ENCODE measurements at regions not wholly inside any gene's neighbourhood (a gene's known extent, or its start where the extent isn't known, plus 50 kb on each side); places are given as distances from the start of the nearest gene placed in this dataset.

DNA sequence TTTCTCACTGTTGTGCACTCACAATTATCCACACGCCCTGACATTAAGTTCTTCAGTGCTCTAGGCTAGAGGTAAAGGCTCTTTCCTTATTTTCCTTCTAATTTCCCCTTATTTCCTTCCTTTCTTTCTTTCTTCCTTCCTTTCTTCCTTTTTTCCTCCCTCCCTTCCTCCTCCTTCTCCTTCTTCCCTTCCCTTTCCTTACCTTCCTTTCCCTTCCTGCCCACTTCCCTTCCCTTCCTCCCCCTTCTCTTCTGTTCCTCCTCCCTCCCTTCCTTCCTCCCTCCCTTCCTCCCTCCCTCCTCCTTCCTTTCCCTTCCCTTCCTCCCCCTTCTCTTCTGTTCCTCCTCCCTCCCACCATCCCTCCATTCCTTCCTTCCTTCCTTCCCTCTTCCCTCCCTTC lies 317.0 kb upstream of the IRX1 start:
- no peak overlapping the region for H3K4me2 ChIP-seq (ENCODE audit: low read depth, low read length, poor library complexity, severe bottlenecking)
- H3K79me2 ChIP-seq (ENCODE audit: low read length): no peaks in the 10 kb centered on the region
- no peak for DNase-seq
- H4K20me1 ChIP-seq (ENCODE audit: insufficient read depth, low read depth, low read length): no peaks in the 10 kb centered on the region
- no peaks in the 10 kb centered on the region for H3K9me2 ChIP-seq (replicated peaks; ENCODE audit: insufficient read depth, low read length)
- no peak overlapping the region for H3K27ac ChIP-seq (ENCODE audit: low read length)
- no peaks in the 10 kb centered on the region for H3K36me3 ChIP-seq (ENCODE audit: insufficient read depth, low read length)
- H2AFZ ChIP-seq (ENCODE audit: low read length): no peak overlapping the region
- H3K4me3 ChIP-seq (ENCODE audit: low read length): no peak overlapping the region
- peaks cover 25% of the 10 kb centered on the region for H3K9me3 ChIP-seq (ENCODE audit: low read length)
- H3K9ac ChIP-seq (ENCODE audit: low read length): no peak overlapping the region
- H3K4me1 ChIP-seq (ENCODE audit: low read length): no peaks in the 10 kb centered on the region
- no peaks in the 10 kb centered on the region for H3K27me3 ChIP-seq (ENCODE audit: low read length)

- DNase-seq: no peak
- H3K4me1 ChIP-seq (ENCODE audit: low read length): no peaks in the 10 kb centered on the region
- no peaks in the 10 kb centered on the region for H3K27me3 ChIP-seq (ENCODE audit: low read length)
- peaks cover 22% of the 10 kb centered on the region for H3K9me3 ChIP-seq (ENCODE audit: low read length)
- H3K4me2 ChIP-seq (ENCODE audit: low read depth, low read length, poor library complexity, severe bottlenecking): no peak overlapping the region
- H3K4me3 ChIP-seq (ENCODE audit: low read length): no peak overlapping the region
- no peaks in the 10 kb centered on the region for H4K20me1 ChIP-seq (ENCODE audit: insufficient read depth, low read depth, low read length)
- no peak overlapping the region for H3K9ac ChIP-seq (ENCODE audit: low read length)
- no peaks in the 10 kb centered on the region for H3K9me2 ChIP-seq (replicated peaks; ENCODE audit: insufficient read depth, low read length)
- H3K79me2 ChIP-seq (ENCODE audit: low read length): no peaks in the 10 kb centered on the region
- H3K36me3 ChIP-seq (ENCODE audit: insufficient read depth, low read length): no peaks in the 10 kb centered on the region
- no peak overlapping the region for H2AFZ ChIP-seq (ENCODE audit: low read length)
- H3K27ac ChIP-seq (ENCODE audit: low read length): no peak overlapping the region
Observed at GRCh38 chr5:3277590-3278196, 317.9 kb upstream of the IRX1 start.

DNA sequence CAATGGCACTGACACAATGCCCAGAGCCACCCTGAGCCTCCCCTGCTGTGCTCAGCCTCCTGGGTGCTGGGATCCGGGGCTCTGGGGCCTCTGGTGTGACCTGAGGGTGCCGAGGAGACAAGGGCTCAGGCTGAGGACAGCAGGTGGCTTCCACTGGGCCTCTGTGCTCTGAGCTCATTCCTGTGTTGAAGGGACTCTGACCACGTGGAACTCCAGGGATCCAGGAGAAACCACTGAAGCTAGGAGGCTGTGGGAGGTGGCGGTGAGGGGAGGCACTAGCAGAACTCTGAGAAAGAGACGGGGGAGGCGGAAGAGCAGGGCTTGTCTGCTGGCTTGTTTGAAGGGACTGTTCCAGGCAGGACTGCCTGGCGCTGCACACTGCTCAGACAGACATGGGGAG lies 318.7 kb upstream of the IRX1 start:
- Histone ChIP-seq H4K20me1 (ENCODE audit: insufficient read depth, low read depth, low read length) (no peaks in the 10 kb centered on the region), H3K79me2 (ENCODE audit: low read length) (no peaks in the 10 kb centered on the region)

DNA sequence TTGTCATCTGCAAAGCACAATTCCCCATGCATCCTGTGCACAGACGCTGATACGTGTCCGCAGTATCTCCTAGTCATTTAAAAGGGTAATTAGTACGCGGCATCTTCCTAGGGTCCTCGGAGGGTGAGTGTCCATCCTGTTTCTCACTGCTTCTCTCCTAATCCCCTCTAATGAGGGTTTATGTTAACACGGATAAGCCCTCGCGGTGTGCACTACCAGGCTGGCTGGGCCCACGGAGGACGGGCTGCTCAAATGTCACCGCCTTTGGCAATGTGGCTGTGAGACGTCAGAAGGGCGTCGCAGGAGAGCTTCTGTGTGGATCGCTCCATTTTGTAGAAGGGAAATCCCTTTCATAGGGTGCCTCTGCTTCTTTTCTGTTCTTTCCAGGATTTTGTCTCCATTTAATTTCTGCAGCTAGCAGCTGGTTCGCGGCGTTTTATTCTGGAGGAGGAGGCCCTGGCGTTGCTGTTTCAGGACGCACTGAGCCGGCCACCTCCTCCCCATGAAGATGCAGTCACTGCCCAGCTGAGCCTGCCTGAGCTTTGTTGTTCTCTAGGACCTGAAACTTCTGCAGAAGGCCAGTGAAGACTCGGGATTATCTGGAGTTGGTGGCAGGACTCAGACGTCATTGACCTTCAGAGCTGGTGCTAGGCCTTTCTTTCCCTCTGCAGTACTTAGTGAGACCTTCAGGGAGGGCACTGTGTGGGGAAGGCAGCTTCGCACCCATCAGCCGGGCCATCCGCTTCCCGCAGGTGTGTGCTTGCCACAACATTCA lies 326.1 kb upstream of the IRX1 start:
- Histone ChIP-seq H3K4me1 (ENCODE audit: low read length) (no peaks in the 10 kb centered on the region), H2AFZ (ENCODE audit: low read length) (no peak overlapping the region), H3K4me3 (ENCODE audit: low read length) (no peak overlapping the region), H3K4me2 (ENCODE audit: low read depth, low read length, poor library complexity, severe bottlenecking) (no peak overlapping the region), H3K9me3 (ENCODE audit: low read length) (peaks cover 4% of the 10 kb centered on the region; the same call in 1 of the 2 replicates), H3K9ac (ENCODE audit: low read length) (no peak overlapping the region), H4K20me1 (ENCODE audit: insufficient read depth, low read depth, low read length) (no peaks in the 10 kb centered on the region), H3K27ac (ENCODE audit: low read length) (no peak overlapping the region), H3K36me3 (ENCODE audit: insufficient read depth, low read length) (no peaks in the 10 kb centered on the region), H3K9me2 (replicated peaks; ENCODE audit: insufficient read depth, low read length) (no peaks in the 10 kb centered on the region), H3K79me2 (ENCODE audit: low read length) (no peaks in the 10 kb centered on the region), H3K27me3 (ENCODE audit: low read length) (no peaks in the 10 kb centered on the region)
- no peak for DNase-seq

More for the DNA sequence above, 318.7 kb upstream of the IRX1 start:
- Histone ChIP-seq H3K9me3 (ENCODE audit: low read length) (peaks cover 22% of the 10 kb centered on the region), H3K4me1 (ENCODE audit: low read length) (no peaks in the 10 kb centered on the region), H3K9me2 (replicated peaks; ENCODE audit: insufficient read depth, low read length) (no peaks in the 10 kb centered on the region), H3K27ac (ENCODE audit: low read length) (no peak overlapping the region), H3K9ac (ENCODE audit: low read length) (no peak overlapping the region), H3K27me3 (ENCODE audit: low read length) (no peaks in the 10 kb centered on the region), H3K4me3 (ENCODE audit: low read length) (no peak overlapping the region), H3K36me3 (ENCODE audit: insufficient read depth, low read length) (no peaks in the 10 kb centered on the region), H2AFZ (ENCODE audit: low read length) (no peak overlapping the region), H3K4me2 (ENCODE audit: low read depth, low read length, poor library complexity, severe bottlenecking) (no peak overlapping the region)
- no peak for DNase-seq

- H3K79me2 ChIP-seq (ENCODE audit: low read length): no peaks in the 10 kb centered on the region
- H3K27ac ChIP-seq (ENCODE audit: low read length): no peak overlapping the region
- H2AFZ ChIP-seq (ENCODE audit: low read length): no peak overlapping the region
- H4K20me1 ChIP-seq (ENCODE audit: insufficient read depth, low read depth, low read length): no peaks in the 10 kb centered on the region
- no peaks in the 10 kb centered on the region for H3K4me1 ChIP-seq (ENCODE audit: low read length)
- no peaks in the 10 kb centered on the region for H3K9me2 ChIP-seq (replicated peaks; ENCODE audit: insufficient read depth, low read length)
- H3K9ac ChIP-seq (ENCODE audit: low read length): no peak overlapping the region
- H3K4me2 ChIP-seq (ENCODE audit: low read depth, low read length, poor library complexity, severe bottlenecking): no peak overlapping the region
- H3K4me3 ChIP-seq (ENCODE audit: low read length): no peak overlapping the region
- H3K27me3 ChIP-seq (ENCODE audit: low read length): no peaks in the 10 kb centered on the region
- no peaks in the 10 kb centered on the region; the same call in 1 of the 2 replicates for H3K9me3 ChIP-seq (ENCODE audit: low read length)
- H3K36me3 ChIP-seq (ENCODE audit: insufficient read depth, low read length): no peaks in the 10 kb centered on the region
- no peak for DNase-seq
Observed at GRCh38 chr5:3268760-3269330, 326.8 kb upstream of the IRX1 start.

- H3K9me3 ChIP-seq (ENCODE audit: low read length): no peaks in the 10 kb centered on the region; the same call in 1 of the 2 replicates
- no peak for DNase-seq
- no peak overlapping the region for H3K4me3 ChIP-seq (ENCODE audit: low read length)
- H3K27ac ChIP-seq (ENCODE audit: low read length): no peak overlapping the region
- H3K36me3 ChIP-seq (ENCODE audit: insufficient read depth, low read length): no peaks in the 10 kb centered on the region
- no peak overlapping the region for H3K9ac ChIP-seq (ENCODE audit: low read length)
- no peaks in the 10 kb centered on the region for H3K4me1 ChIP-seq (ENCODE audit: low read length)
- H2AFZ ChIP-seq (ENCODE audit: low read length): no peak overlapping the region
- no peak overlapping the region for H3K4me2 ChIP-seq (ENCODE audit: low read depth, low read length, poor library complexity, severe bottlenecking)
- H3K27me3 ChIP-seq (ENCODE audit: low read length): no peaks in the 10 kb centered on the region
- no peaks in the 10 kb centered on the region for H3K9me2 ChIP-seq (replicated peaks; ENCODE audit: insufficient read depth, low read length)
- H4K20me1 ChIP-seq (ENCODE audit: insufficient read depth, low read depth, low read length): no peaks in the 10 kb centered on the region
- no peaks in the 10 kb centered on the region for H3K79me2 ChIP-seq (ENCODE audit: low read length)
Observed at GRCh38 chr5:3266861-3267260, 328.8 kb upstream of the IRX1 start.

GRCh38 chr5:3265936-3266335 lies 329.7 kb upstream of the IRX1 start:
- Histone ChIP-seq H3K9me3 (ENCODE audit: low read length) (no peaks in the 10 kb centered on the region; the same call in 1 of the 2 replicates), H3K27me3 (ENCODE audit: low read length) (no peaks in the 10 kb centered on the region), H3K27ac (ENCODE audit: low read length) (no peak overlapping the region), H3K9me2 (replicated peaks; ENCODE audit: insufficient read depth, low read length) (no peaks in the 10 kb centered on the region), H2AFZ (ENCODE audit: low read length) (no peak overlapping the region), H3K79me2 (ENCODE audit: low read length) (no peaks in the 10 kb centered on the region), H4K20me1 (ENCODE audit: insufficient read depth, low read depth, low read length) (no peaks in the 10 kb centered on the region), H3K4me1 (ENCODE audit: low read length) (no peaks in the 10 kb centered on the region), H3K4me2 (ENCODE audit: low read depth, low read length, poor library complexity, severe bottlenecking) (no peak overlapping the region), H3K36me3 (ENCODE audit: insufficient read depth, low read length) (no peaks in the 10 kb centered on the region), H3K9ac (ENCODE audit: low read length) (no peak overlapping the region), H3K4me3 (ENCODE audit: low read length) (no peak overlapping the region)
- no peak for DNase-seq

DNA sequence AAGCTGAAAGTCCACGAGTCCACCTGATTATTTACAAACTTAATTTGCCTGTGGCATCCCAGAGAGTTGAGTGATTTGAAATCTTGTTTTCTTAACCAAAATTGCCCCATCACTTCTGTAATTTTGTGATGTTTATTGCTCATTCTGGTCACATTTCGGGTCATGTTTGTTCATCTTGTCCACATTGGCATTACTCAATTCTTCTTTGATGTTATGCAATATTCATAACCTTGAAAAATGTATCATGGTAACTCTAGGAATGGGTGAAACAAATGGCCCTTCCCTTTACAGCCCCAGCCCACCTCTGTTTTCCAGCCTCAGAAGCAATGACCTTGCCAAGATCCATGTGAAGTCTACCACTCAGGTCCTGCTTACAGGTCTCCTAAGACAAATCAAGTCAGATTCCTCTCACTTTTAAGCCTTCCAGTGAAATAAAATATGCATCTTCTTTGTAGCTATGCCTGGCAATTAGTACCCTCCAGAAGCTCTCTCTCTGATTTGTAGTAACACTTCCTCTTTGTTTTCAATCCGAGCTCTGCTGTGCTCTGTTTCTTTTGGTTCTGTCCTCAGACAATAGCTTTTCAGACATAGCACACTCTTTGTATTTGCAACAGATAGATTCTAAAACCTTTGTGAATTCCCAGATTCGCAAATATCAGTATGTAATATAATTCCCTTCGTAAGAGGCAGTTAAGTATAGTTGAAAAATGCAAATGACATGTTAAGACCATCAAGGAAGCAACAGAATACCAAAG lies 330.3 kb upstream of the IRX1 start:
- Histone ChIP-seq H3K4me3 (ENCODE audit: low read length) (no peak overlapping the region), H2AFZ (ENCODE audit: low read length) (no peak overlapping the region), H3K4me2 (ENCODE audit: low read depth, low read length, poor library complexity, severe bottlenecking) (no peak overlapping the region), H4K20me1 (ENCODE audit: insufficient read depth, low read depth, low read length) (no peaks in the 10 kb centered on the region), H3K9ac (ENCODE audit: low read length) (no peak overlapping the region), H3K9me2 (replicated peaks; ENCODE audit: insufficient read depth, low read length) (no peaks in the 10 kb centered on the region), H3K36me3 (ENCODE audit: insufficient read depth, low read length) (no peaks in the 10 kb centered on the region), H3K4me1 (ENCODE audit: low read length) (no peaks in the 10 kb centered on the region), H3K9me3 (ENCODE audit: low read length) (no peaks in the 10 kb centered on the region; the same call in 1 of the 2 replicates), H3K27me3 (ENCODE audit: low read length) (no peaks in the 10 kb centered on the region), H3K27ac (ENCODE audit: low read length) (no peak overlapping the region), H3K79me2 (ENCODE audit: low read length) (no peaks in the 10 kb centered on the region)
- no peak for DNase-seq

Measured in Karpas-422 (cell line).